K562 (cell line): ENCODE measurements at regions not wholly inside any gene's neighbourhood (a gene's known extent, or its start where the extent isn't known, plus 50 kb on each side); places are given as distances from the start of the nearest gene placed in this dataset.

ENCODE experiments used
- ARID3B ChIP-seq: fragments of 250-450 bp; sonication (Bioruptor Pico); IDR thresholded peaks from 2 replicates; pipeline ENCODE4 v1.4.0; 2020; ENCODE audit warnings: borderline replicate concordance
- BACH1 ChIP-seq: fragments of 200-800 bp; sonication (Bioruptor generic); IDR thresholded peaks from 2 replicates; pipeline ENCODE4 v1.6.1; 2016; ENCODE audit warnings: missing genetic modification characterization, missing compliant biosample characterization
- BCOR ChIP-seq: fragments of 450-650 bp; IDR thresholded peaks from 2 replicates; pipeline ENCODE4 v1.6.1; 2016
- DNMT1 ChIP-seq: fragments of 450-650 bp; IDR thresholded peaks from 2 replicates; pipeline ENCODE4 v1.6.1; 2016; ENCODE audit warnings: antibody characterized with exemption, mild to moderate bottlenecking
- EHMT2 ChIP-seq: fragments of 450-650 bp; IDR thresholded peaks from 2 replicates; pipeline ENCODE4 v1.6.1; 2018; ENCODE audit warnings: antibody characterized with exemption
- HINFP ChIP-seq: fragments of 450-650 bp; conservative IDR thresholded peaks from 2 replicates; pipeline ENCODE4 v1.6.1; 2016; ENCODE audit warnings: missing genetic modification characterization, low read depth, mild to moderate bottlenecking, control low read depth, missing compliant biosample characterization
- HNRNPK ChIP-seq: fragments of 200-400 bp; formaldehyde crosslinking; IDR thresholded peaks from one replicate; pipeline ENCODE4 v1.6.1; 2018; ENCODE audit warnings: mild to moderate bottlenecking, low read depth, low read length; ENCODE audit not compliant: poor library complexity, severe bottlenecking
- MEF2D ChIP-seq: conservative IDR thresholded peaks from 2 replicates; pipeline ENCODE4 v1.6.1; 2016; ENCODE audit warnings: low read depth, missing genetic modification characterization, missing compliant biosample characterization
- MTA2 ChIP-seq: fragments of 450-650 bp; IDR thresholded peaks from 2 replicates; pipeline ENCODE4 v1.6.1; 2016; ENCODE audit warnings: low read depth
- NCOA6 ChIP-seq: fragments of 450-650 bp; IDR thresholded peaks from 2 replicates; pipeline ENCODE4 v1.6.1; 2017; ENCODE audit warnings: mild to moderate bottlenecking
- NELFE ChIP-seq: IDR thresholded peaks from 2 replicates; pipeline ENCODE4 v1.6.1; 2011; ENCODE audit warnings: mild to moderate bottlenecking; ENCODE audit not compliant: insufficient read depth, insufficient read length
- NFE2L1 ChIP-seq: fragments of 450-650 bp; IDR thresholded peaks from 2 replicates; pipeline ENCODE4 v1.6.1; 2016; ENCODE audit warnings: missing genetic modification characterization, low read depth, mild to moderate bottlenecking, missing compliant biosample characterization, moderate library complexity, borderline replicate concordance
- NR1H2 ChIP-seq: sonication (generic); formaldehyde crosslinking; IDR thresholded peaks from 2 replicates; pipeline ENCODE4 v1.4.0; 2020; ENCODE audit warnings: mild to moderate bottlenecking, missing genetic modification reagents
- POLR3A ChIP-seq: IDR thresholded peaks from 2 replicates; pipeline ENCODE4 v1.6.1; 2011; ENCODE audit warnings: borderline replicate concordance, mild to moderate bottlenecking, moderate library complexity; ENCODE audit not compliant: insufficient read length, insufficient read depth; ENCODE audit errors: extremely low read depth
- POLR3G ChIP-seq: IDR thresholded peaks from 2 replicates; pipeline ENCODE4 v1.6.1; 2011; ENCODE audit not compliant: insufficient read length, insufficient replicate concordance; ENCODE audit errors: extremely low read depth
- SIRT6 ChIP-seq: IDR thresholded peaks from one replicate; pipeline ENCODE4 v1.6.1; 2012; ENCODE audit warnings: low read depth, mild to moderate bottlenecking, control low read depth, inconsistent platforms, low read length, moderate library complexity
- STAT5B ChIP-seq: fragments of 250-450 bp; sonication (Bioruptor Pico); IDR thresholded peaks from 2 replicates; pipeline ENCODE4 v1.8.0; 2021; ENCODE audit warnings: mild to moderate bottlenecking, inconsistent platforms
- TBP ChIP-seq: optimal IDR thresholded peaks from 2 replicates; pipeline ENCODE3; 2011; ENCODE audit warnings: low read depth, low read length, improper control_type of control experiment
- THRAP3 ChIP-seq: fragments of 450-650 bp; IDR thresholded peaks from 2 replicates; pipeline ENCODE4 v1.6.1; 2016; ENCODE audit warnings: mild to moderate bottlenecking, inconsistent platforms, borderline replicate concordance
- XRCC5 ChIP-seq: fragments of 200-400 bp; formaldehyde crosslinking; IDR thresholded peaks from 2 replicates; pipeline ENCODE4 v1.6.1; 2017; ENCODE audit warnings: low read depth, mild to moderate bottlenecking, low read length
- ZBTB2 ChIP-seq: fragments of 450-650 bp; IDR thresholded peaks from 2 replicates; pipeline ENCODE4 v1.6.1; 2016; ENCODE audit warnings: antibody characterized with exemption
- ZFP36 ChIP-seq: fragments of 150-350 bp; IDR thresholded peaks from 2 replicates; pipeline ENCODE4 v1.6.1; 2018; ENCODE audit warnings: low read length, low read depth; ENCODE audit not compliant: partially characterized antibody
- ZNF324 ChIP-seq: fragments of 250-450 bp; sonication (Bioruptor Pico); IDR thresholded peaks from 2 replicates; pipeline ENCODE4 v1.4.0; 2020; ENCODE audit warnings: mild to moderate bottlenecking
- ZNF41 ChIP-seq: fragments of 250-450 bp; sonication (Bioruptor Pico); conservative IDR thresholded peaks from 2 replicates; pipeline ENCODE4 v1.4.0; 2020; ENCODE audit warnings: mild to moderate bottlenecking
- ZNF707 ChIP-seq: fragments of 250-450 bp; sonication (Bioruptor Pico); conservative IDR thresholded peaks from 2 replicates; pipeline ENCODE4 v1.8.0; 2022; ENCODE audit warnings: inconsistent platforms, mild to moderate bottlenecking, moderate library complexity
- ZNF785 ChIP-seq: fragments of 250-450 bp; sonication (Bioruptor Pico); IDR thresholded peaks from 2 replicates; pipeline ENCODE4 v1.4.0; 2020; ENCODE audit warnings: mild to moderate bottlenecking

GRCh38 chr5:1633605-1634336 is 110.0 kb upstream of the LPCAT1 start (continued):
- no peak for TF ChIP-seq STAT5B
- TF ChIP-seq ZNF324 (CRISPR knock-in tag): no peak
- no peak for TF ChIP-seq MTA2
- no peak for TF ChIP-seq POLR3G
- no peak for TF ChIP-seq NR1H2 (CRISPR knock-in tag)
- peak; percentile 83; the same call in 1 of the 2 replicates for TF ChIP-seq XRCC5
- TF ChIP-seq NCOA6: no peak
- TF ChIP-seq ZFP36: no peak
- no peak for TF ChIP-seq HINFP
- no peak for TF ChIP-seq ZBTB2
- TF ChIP-seq SIRT6: no peak
- TF ChIP-seq HNRNPK: peak; percentile 15
- TF ChIP-seq NFE2L1 (tag): no peak
- TF ChIP-seq ZNF785 (CRISPR knock-in tag): no peak
- TF ChIP-seq BACH1 (tag): no peak
- no peak for TF ChIP-seq POLR3A
- TF ChIP-seq NELFE: no peak
- TF ChIP-seq ZNF41 (CRISPR knock-in tag): no peak
- TF ChIP-seq DNMT1: no peak
- TF ChIP-seq MEF2D (tag): no peak
- no peak for TF ChIP-seq EHMT2
- TF ChIP-seq ARID3B (CRISPR knock-in tag): no peak
- no peak for TF ChIP-seq ZNF707 (CRISPR knock-in tag)
- peak; percentile 77 for TF ChIP-seq TBP
- TF ChIP-seq THRAP3: no peak
- no peak for TF ChIP-seq BCOR
